HuH-7.5 (cell line): ENCODE measurements at regions not wholly inside any gene's neighbourhood (a gene's known extent, or its start where the extent isn't known, plus 50 kb on each side); places are given as distances from the start of the nearest gene placed in this dataset.
"Not testable (repeated sequence)": the region's sequence is repeated elsewhere in the genome, so short reads cannot be mapped to it uniquely, and the experiment has no call there.

ENCODE experiments used
- DNase-seq: peaks from one replicate; pipeline ENCODE4 v3.0.0; 2011; ENCODE audit warnings: low spot score

GRCh38 chr10:33861016-33861704 lies 526.7 kb upstream of the NRP1 start:
- DNase-seq = no peak

GRCh38 chr10:33860552-33860951 lies 526.1 kb upstream of the NRP1 start:
- DNase-seq = no peak

GRCh38 chr10:33859319-33860022 lies 525.0 kb upstream of the NRP1 start:
- no peak for DNase-seq

- DNase-seq = no peak
Observed at GRCh38 chr10:33858326-33858725, 523.9 kb upstream of the NRP1 start.

- not testable (repeated sequence) for DNase-seq
Observed at GRCh38 chr10:33853221-33853620, 518.8 kb upstream of the NRP1 start.

GRCh38 chr10:33843379-33843778 lies 508.9 kb upstream of the NRP1 start:
- no peak for DNase-seq

- no peak for DNase-seq
Observed at GRCh38 chr10:33841678-33842077, 507.2 kb upstream of the NRP1 start.

GRCh38 chr10:33838731-33839130 lies 504.3 kb upstream of the NRP1 start:
- no peak for DNase-seq

- DNase-seq = no peak
Observed at GRCh38 chr10:33837736-33838135, 503.3 kb upstream of the NRP1 start.

GRCh38 chr10:33835556-33835955 lies 501.1 kb upstream of the NRP1 start:
- DNase-seq = no peak

- no peak for DNase-seq
Observed at GRCh38 chr10:33833566-33833965, 499.1 kb upstream of the NRP1 start.

- DNase-seq = peak; percentile 16
Observed at GRCh38 chr10:33832124-33832787, 497.8 kb upstream of the NRP1 start.

- DNase-seq = no peak
Observed at GRCh38 chr10:33831591-33831990, 497.1 kb upstream of the NRP1 start.

GRCh38 chr10:33829899-33830298 lies 495.4 kb upstream of the NRP1 start:
- not testable (repeated sequence) for DNase-seq

GRCh38 chr10:33828592-33828991 lies 494.1 kb upstream of the NRP1 start:
- DNase-seq = no peak

- DNase-seq = no peak
Observed at GRCh38 chr10:33826186-33826585, 491.7 kb upstream of the NRP1 start.

GRCh38 chr10:33822774-33823173 lies 488.3 kb upstream of the NRP1 start:
- DNase-seq = no peak

GRCh38 chr10:33820531-33820930 lies 486.1 kb upstream of the NRP1 start:
- DNase-seq = no peak

GRCh38 chr10:33819206-33819605 lies 484.7 kb upstream of the NRP1 start:
- DNase-seq = no peak

GRCh38 chr10:33818343-33818742 lies 483.9 kb upstream of the NRP1 start:
- no peak for DNase-seq

GRCh38 chr10:33817605-33818004 lies 483.1 kb upstream of the NRP1 start:
- DNase-seq = no peak

- no peak for DNase-seq
Observed at GRCh38 chr10:33815776-33816175, 481.3 kb upstream of the NRP1 start.

GRCh38 chr10:33813871-33814270 lies 479.4 kb upstream of the NRP1 start:
- no peak for DNase-seq
